OCI-LY7 (cell line): ENCODE measurements at regions not wholly inside any gene's neighbourhood (a gene's known extent, or its start where the extent isn't known, plus 50 kb on each side); places are given as distances from the start of the nearest gene placed in this dataset.
"Not testable (repeated sequence)": the region's sequence is repeated elsewhere in the genome, so short reads cannot be mapped to it uniquely, and the experiment has no call there.

Source experiments
- EZH2phosphoT487 ChIP-seq: fragments of 200-600 bp; sonication (generic); IDR thresholded peaks from 2 replicates; pipeline ENCODE4 v1.6.1; 2018; ENCODE audit warnings: low read depth, borderline replicate concordance, mild to moderate bottlenecking, mixed run types, antibody characterized with exemption, low read length, moderate library complexity, mixed read lengths
- TF ChIP-seq, protein P1 (sequence below): fragments of 200-600 bp; sonication (generic); conservative IDR thresholded peaks from 2 replicates; pipeline ENCODE4 v1.5.1; 2014; ENCODE audit warnings: mild to moderate bottlenecking, antibody characterized with exemption, low read length, moderate library complexity, mixed read lengths

DNA sequence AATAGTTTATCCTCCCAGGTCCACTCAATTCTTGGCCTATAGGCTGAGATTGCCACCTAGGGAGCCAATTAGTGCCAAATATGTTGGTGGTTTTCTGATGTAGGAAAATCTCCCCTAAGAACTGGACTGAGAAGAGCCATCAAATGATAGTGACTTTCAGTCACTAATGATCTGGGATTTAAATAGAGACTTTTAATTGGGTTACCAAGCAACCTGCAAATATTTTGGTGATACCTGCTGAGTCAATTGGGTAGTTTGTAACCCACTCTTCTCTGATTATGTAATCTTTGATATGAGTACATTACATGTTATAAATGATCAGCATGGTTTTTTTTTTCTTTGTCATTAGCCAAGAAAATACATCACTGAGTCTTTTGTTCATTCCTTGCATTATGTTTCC, 600.8 kb downstream of the TTLL7 start:
- TF ChIP-seq, protein P1, sequence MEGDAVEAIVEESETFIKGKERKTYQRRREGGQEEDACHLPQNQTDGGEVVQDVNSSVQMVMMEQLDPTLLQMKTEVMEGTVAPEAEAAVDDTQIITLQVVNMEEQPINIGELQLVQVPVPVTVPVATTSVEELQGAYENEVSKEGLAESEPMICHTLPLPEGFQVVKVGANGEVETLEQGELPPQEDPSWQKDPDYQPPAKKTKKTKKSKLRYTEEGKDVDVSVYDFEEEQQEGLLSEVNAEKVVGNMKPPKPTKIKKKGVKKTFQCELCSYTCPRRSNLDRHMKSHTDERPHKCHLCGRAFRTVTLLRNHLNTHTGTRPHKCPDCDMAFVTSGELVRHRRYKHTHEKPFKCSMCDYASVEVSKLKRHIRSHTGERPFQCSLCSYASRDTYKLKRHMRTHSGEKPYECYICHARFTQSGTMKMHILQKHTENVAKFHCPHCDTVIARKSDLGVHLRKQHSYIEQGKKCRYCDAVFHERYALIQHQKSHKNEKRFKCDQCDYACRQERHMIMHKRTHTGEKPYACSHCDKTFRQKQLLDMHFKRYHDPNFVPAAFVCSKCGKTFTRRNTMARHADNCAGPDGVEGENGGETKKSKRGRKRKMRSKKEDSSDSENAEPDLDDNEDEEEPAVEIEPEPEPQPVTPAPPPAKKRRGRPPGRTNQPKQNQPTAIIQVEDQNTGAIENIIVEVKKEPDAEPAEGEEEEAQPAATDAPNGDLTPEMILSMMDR, result not testable (repeated sequence)
- TF ChIP-seq EZH2phosphoT487, result not testable (repeated sequence)
